BLaER1 (cell line): ENCODE measurements at regions not wholly inside any gene's neighbourhood (a gene's known extent, or its start where the extent isn't known, plus 50 kb on each side); places are given as distances from the start of the nearest gene placed in this dataset.

Experiments
- H3K27ac ChIP-seq: shearing (Covaris generic); formaldehyde crosslinking; 2 replicates; pipeline ENCODE4 v1.8.1; 2022
- H3K27me3 ChIP-seq: shearing (Covaris generic); formaldehyde crosslinking; 2 replicates; pipeline ENCODE4 v1.8.1; 2022
- H3K36me3 ChIP-seq: shearing (Covaris generic); formaldehyde crosslinking; 2 replicates; pipeline ENCODE4 v1.8.1; 2022
- H3K4me1 ChIP-seq: shearing (Covaris generic); formaldehyde crosslinking; 2 replicates; pipeline ENCODE4 v1.8.1; 2022
- H3K4me2 ChIP-seq: shearing (Covaris generic); formaldehyde crosslinking; 2 replicates; pipeline ENCODE4 v1.8.1; 2022
- H3K4me3 ChIP-seq: shearing (Covaris generic); formaldehyde crosslinking; 2 replicates; pipeline ENCODE4 v1.8.1; 2022
- H3K9ac ChIP-seq: shearing (Covaris generic); formaldehyde crosslinking; 2 replicates; pipeline ENCODE4 v1.8.1; 2022
- H3K9me3 ChIP-seq: shearing (Covaris generic); formaldehyde crosslinking; 2 replicates; pipeline ENCODE4 v1.8.1; 2022
- H4K20me1 ChIP-seq: shearing (Covaris generic); formaldehyde crosslinking; 2 replicates; pipeline ENCODE4 v1.8.1; 2022
- Cebpa-rat ChIP-seq: shearing (Covaris generic); IDR thresholded peaks from 2 replicates; pipeline ENCODE4 v1.8.1; 2022

DNA sequence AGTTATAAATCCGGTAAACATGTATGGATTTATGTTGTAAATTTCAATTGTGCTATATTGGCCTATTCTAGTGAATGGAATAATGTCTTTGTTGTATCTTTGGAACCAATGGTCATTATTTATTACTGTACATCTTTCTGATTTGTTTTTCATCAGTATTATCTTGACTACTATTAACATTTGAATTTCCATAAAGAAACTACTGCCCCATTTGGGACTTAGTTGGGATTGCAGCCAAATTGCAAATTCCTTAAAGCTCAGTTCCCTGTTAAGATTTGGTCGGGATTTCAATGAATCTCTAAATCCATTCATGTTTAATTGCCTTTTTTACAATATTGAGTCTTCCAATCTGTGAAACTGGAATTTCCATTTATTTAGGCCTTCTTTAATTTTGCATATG is 822.4 kb upstream of the CADM2 start:
- no peaks in the 10 kb centered on the region for H3K9me3 ChIP-seq
- H3K9ac ChIP-seq, result no peak overlapping the region
- H3K27me3 ChIP-seq, result no peaks in the 10 kb centered on the region
- no peak overlapping the region for H3K27ac ChIP-seq
- H3K4me3 ChIP-seq, result no peak overlapping the region
- no peaks in the 10 kb centered on the region for H4K20me1 ChIP-seq
- TF ChIP-seq Cebpa-rat, result no peak
- H3K4me1 ChIP-seq, result no peaks in the 10 kb centered on the region
- no peaks in the 10 kb centered on the region for H3K36me3 ChIP-seq
- H3K4me2 ChIP-seq, result no peak overlapping the region

GRCh38 chr3:84140631-84141030 is 818.2 kb upstream of the CADM2 start:
- H3K36me3 ChIP-seq, result no peaks in the 10 kb centered on the region
- H3K4me2 ChIP-seq, result no peak overlapping the region
- no peaks in the 10 kb centered on the region for H3K4me1 ChIP-seq
- TF ChIP-seq Cebpa-rat, result no peak
- no peak overlapping the region for H3K4me3 ChIP-seq
- H3K9ac ChIP-seq, result no peak overlapping the region
- no peaks in the 10 kb centered on the region for H3K9me3 ChIP-seq
- no peaks in the 10 kb centered on the region for H3K27me3 ChIP-seq
- H4K20me1 ChIP-seq, result no peaks in the 10 kb centered on the region
- no peak overlapping the region for H3K27ac ChIP-seq

- H3K27me3 ChIP-seq, result no peaks in the 10 kb centered on the region
- no peak for TF ChIP-seq Cebpa-rat
- no peak overlapping the region for H3K4me2 ChIP-seq
- no peaks in the 10 kb centered on the region for H3K36me3 ChIP-seq
- H4K20me1 ChIP-seq, result no peaks in the 10 kb centered on the region
- H3K4me1 ChIP-seq, result no peaks in the 10 kb centered on the region
- no peak overlapping the region for H3K4me3 ChIP-seq
- H3K27ac ChIP-seq, result no peak overlapping the region
- H3K9ac ChIP-seq, result no peak overlapping the region
- no peaks in the 10 kb centered on the region for H3K9me3 ChIP-seq
Observed at GRCh38 chr3:84141571-84141970, 817.2 kb upstream of the CADM2 start.

GRCh38 chr3:84165328-84165727 is 793.5 kb upstream of the CADM2 start:
- H4K20me1 ChIP-seq, result no peaks in the 10 kb centered on the region
- peaks cover 5% of the 10 kb centered on the region; the same call in 1 of the 2 replicates for H3K9me3 ChIP-seq
- no peaks in the 10 kb centered on the region for H3K4me1 ChIP-seq
- no peaks in the 10 kb centered on the region for H3K27me3 ChIP-seq
- TF ChIP-seq Cebpa-rat, result no peak
- no peak overlapping the region for H3K27ac ChIP-seq
- no peak overlapping the region for H3K4me2 ChIP-seq
- H3K9ac ChIP-seq, result no peak overlapping the region
- H3K36me3 ChIP-seq, result no peaks in the 10 kb centered on the region
- H3K4me3 ChIP-seq, result no peak overlapping the region

DNA sequence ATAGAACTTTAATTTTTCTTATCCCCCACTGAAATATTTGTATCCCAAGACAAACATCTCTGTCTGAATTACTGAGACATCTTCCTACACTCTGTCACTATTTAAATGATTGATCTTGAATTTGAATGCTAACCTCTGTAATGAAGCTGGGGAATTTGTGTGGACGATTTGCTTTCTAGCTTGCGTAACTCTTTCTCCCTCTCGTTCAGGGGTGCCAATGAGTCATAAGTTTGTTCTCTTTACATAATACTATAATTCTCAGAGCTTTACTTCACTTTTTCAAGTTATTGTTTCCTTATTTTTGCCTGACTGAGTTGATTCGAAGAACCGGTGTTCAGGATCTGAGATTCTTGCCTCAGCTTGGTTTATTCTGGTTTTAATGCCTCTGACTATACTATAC is 783.3 kb upstream of the CADM2 start:
- H4K20me1 ChIP-seq, result no peaks in the 10 kb centered on the region
- H3K36me3 ChIP-seq, result no peaks in the 10 kb centered on the region
- no peak overlapping the region for H3K4me3 ChIP-seq
- no peaks in the 10 kb centered on the region for H3K27me3 ChIP-seq
- no peaks in the 10 kb centered on the region for H3K9me3 ChIP-seq
- H3K4me2 ChIP-seq, result no peak overlapping the region
- H3K27ac ChIP-seq, result no peak overlapping the region
- no peak overlapping the region for H3K9ac ChIP-seq
- no peak for TF ChIP-seq Cebpa-rat
- H3K4me1 ChIP-seq, result no peaks in the 10 kb centered on the region

- Histone ChIP-seq H3K4me3 (no peak overlapping the region), H3K4me2 (no peak overlapping the region), H3K4me1 (no peaks in the 10 kb centered on the region), H3K36me3 (no peaks in the 10 kb centered on the region), H3K27me3 (no peaks in the 10 kb centered on the region), H3K9ac (no peak overlapping the region), H4K20me1 (no peaks in the 10 kb centered on the region), H3K9me3 (no peaks in the 10 kb centered on the region), H3K27ac (no peak overlapping the region)
- TF ChIP-seq Cebpa-rat, result no peak
Observed at GRCh38 chr3:84184937-84185336, 773.9 kb upstream of the CADM2 start.

DNA sequence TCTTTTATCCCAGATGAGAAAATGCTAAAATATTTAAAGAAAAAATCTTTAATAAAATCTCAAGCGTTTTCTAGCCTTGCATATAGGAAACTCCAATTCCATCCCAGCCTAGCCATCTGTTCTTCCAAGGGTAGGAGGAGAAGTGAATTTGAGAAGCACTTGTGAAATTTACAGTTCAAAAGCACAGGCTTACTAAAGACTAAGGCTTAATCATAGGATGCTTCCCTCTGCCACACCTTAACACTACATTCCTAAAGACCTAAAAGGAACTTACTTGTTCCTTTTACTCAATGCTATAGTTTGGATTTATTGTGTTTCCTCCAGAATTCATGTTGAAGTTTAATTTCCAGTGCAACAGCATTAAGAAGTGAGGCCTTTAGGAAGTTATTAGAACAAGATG is 764.8 kb upstream of the CADM2 start:
- no peaks in the 10 kb centered on the region for H3K9me3 ChIP-seq
- H3K4me3 ChIP-seq, result no peak overlapping the region
- no peaks in the 10 kb centered on the region for H3K36me3 ChIP-seq
- H3K9ac ChIP-seq, result no peak overlapping the region
- no peak for TF ChIP-seq Cebpa-rat
- no peaks in the 10 kb centered on the region for H3K4me1 ChIP-seq
- no peaks in the 10 kb centered on the region for H4K20me1 ChIP-seq
- no peaks in the 10 kb centered on the region for H3K27me3 ChIP-seq
- no peak overlapping the region for H3K27ac ChIP-seq
- no peak overlapping the region for H3K4me2 ChIP-seq

DNA sequence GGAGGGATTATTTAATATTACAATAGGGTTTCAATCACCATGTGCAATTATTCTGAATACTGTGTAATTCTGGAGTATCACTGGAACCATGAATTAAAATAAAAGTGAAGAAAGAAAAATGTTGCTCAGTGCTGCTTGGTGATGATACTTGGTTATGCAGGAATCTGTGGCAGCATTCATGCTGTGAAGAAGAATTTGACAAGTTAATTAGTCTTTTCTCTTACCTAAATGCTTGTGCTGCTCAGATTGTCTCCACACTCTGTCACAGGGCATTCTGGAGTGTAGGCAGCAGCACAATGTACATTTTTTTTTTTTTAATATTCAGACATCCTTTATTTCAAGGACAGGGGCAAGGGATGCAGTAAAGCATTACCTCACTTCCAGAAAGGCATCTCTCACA is 749.3 kb upstream of the CADM2 start:
- no peak overlapping the region for H3K4me2 ChIP-seq
- no peak overlapping the region for H3K27ac ChIP-seq
- no peak overlapping the region for H3K4me3 ChIP-seq
- no peaks in the 10 kb centered on the region for H3K36me3 ChIP-seq
- no peak overlapping the region for H3K9ac ChIP-seq
- H4K20me1 ChIP-seq, result no peaks in the 10 kb centered on the region
- no peaks in the 10 kb centered on the region for H3K9me3 ChIP-seq
- no peaks in the 10 kb centered on the region for H3K4me1 ChIP-seq
- TF ChIP-seq Cebpa-rat, result no peak
- H3K27me3 ChIP-seq, result no peaks in the 10 kb centered on the region

GRCh38 chr3:84223512-84223911 is 735.3 kb upstream of the CADM2 start:
- no peaks in the 10 kb centered on the region for H3K4me1 ChIP-seq
- no peaks in the 10 kb centered on the region for H4K20me1 ChIP-seq
- H3K9ac ChIP-seq, result no peak overlapping the region
- H3K4me2 ChIP-seq, result no peak overlapping the region
- no peaks in the 10 kb centered on the region for H3K36me3 ChIP-seq
- peaks cover 39% of the 10 kb centered on the region for H3K9me3 ChIP-seq
- no peak for TF ChIP-seq Cebpa-rat
- no peak overlapping the region for H3K27ac ChIP-seq
- no peak overlapping the region for H3K4me3 ChIP-seq
- H3K27me3 ChIP-seq, result no peaks in the 10 kb centered on the region

DNA sequence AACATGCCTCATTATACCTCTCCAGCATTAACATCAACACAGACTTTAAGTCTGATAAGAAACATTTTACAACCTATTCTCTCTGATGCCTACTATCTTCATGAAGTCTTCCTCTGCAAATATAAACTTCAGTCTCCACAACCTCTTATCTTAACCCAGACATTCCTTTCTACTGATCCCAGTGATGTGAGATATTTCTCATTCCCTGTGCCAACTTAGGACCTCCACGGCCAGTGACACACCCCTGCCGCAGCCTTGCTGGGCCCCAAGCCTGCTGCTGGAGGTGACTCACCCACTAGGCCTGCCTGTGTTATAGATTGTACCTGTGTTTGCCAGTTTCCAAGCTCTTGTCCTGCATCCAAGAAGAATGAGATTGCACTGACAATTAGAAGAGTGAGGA is 734.5 kb upstream of the CADM2 start:
- Histone ChIP-seq H3K27me3 (no peaks in the 10 kb centered on the region), H3K4me1 (no peaks in the 10 kb centered on the region), H3K36me3 (no peaks in the 10 kb centered on the region), H3K9me3 (peaks cover 39% of the 10 kb centered on the region), H3K4me3 (no peak overlapping the region), H3K27ac (no peak overlapping the region), H3K4me2 (no peak overlapping the region), H3K9ac (no peak overlapping the region), H4K20me1 (no peaks in the 10 kb centered on the region)
- no peak for TF ChIP-seq Cebpa-rat

GRCh38 chr3:84236261-84236660 is 722.5 kb upstream of the CADM2 start:
- no peaks in the 10 kb centered on the region for H3K9me3 ChIP-seq
- TF ChIP-seq Cebpa-rat, result no peak
- no peak overlapping the region for H3K4me3 ChIP-seq
- H3K4me2 ChIP-seq, result no peak overlapping the region
- no peaks in the 10 kb centered on the region for H3K27me3 ChIP-seq
- H3K36me3 ChIP-seq, result no peaks in the 10 kb centered on the region
- no peak overlapping the region for H3K9ac ChIP-seq
- H4K20me1 ChIP-seq, result no peaks in the 10 kb centered on the region
- H3K27ac ChIP-seq, result no peak overlapping the region
- no peaks in the 10 kb centered on the region for H3K4me1 ChIP-seq
